ENCODE measurements at regions not wholly inside any gene's neighbourhood (a gene's known extent, or its start where the extent isn't known, plus 50 kb on each side); places are given as distances from the start of the nearest gene placed in this dataset.

DNA sequence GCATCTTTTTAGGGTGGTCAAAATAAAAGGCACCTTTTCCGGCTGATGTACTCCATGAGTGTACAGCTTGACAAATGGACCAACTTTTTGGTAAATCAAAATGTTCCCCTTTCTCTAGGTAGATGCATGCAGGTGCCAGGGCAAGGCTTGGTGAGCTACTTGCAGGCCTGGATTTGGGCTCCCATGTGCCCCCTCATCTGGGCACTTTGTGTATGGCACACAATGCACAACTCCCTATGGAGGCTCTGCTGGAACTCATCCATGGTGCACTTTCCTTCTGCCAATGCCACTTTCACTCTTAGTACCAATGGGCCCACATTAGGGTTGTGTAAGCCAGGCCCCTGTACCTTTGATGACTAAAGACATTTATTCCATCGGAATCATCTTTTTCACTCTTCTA is 300.8 kb downstream of the SDHAF3 start:
- TF ChIP-seq POLR2A (IDR thresholded peaks at IDR 0.05) = no peak
- TF ChIP-seq, protein P1, sequence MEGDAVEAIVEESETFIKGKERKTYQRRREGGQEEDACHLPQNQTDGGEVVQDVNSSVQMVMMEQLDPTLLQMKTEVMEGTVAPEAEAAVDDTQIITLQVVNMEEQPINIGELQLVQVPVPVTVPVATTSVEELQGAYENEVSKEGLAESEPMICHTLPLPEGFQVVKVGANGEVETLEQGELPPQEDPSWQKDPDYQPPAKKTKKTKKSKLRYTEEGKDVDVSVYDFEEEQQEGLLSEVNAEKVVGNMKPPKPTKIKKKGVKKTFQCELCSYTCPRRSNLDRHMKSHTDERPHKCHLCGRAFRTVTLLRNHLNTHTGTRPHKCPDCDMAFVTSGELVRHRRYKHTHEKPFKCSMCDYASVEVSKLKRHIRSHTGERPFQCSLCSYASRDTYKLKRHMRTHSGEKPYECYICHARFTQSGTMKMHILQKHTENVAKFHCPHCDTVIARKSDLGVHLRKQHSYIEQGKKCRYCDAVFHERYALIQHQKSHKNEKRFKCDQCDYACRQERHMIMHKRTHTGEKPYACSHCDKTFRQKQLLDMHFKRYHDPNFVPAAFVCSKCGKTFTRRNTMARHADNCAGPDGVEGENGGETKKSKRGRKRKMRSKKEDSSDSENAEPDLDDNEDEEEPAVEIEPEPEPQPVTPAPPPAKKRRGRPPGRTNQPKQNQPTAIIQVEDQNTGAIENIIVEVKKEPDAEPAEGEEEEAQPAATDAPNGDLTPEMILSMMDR (IDR thresholded peaks at IDR 0.05) = no peak
- TF ChIP-seq EP300 (IDR thresholded peaks at IDR 0.05) = no peak

All from gastroesophageal sphincter (tissue), 3 donors.